Islet precursor cell (in vitro differentiated cells): ENCODE measurements at regions not wholly inside any gene's neighbourhood (a gene's known extent, or its start where the extent isn't known, plus 50 kb on each side); places are given as distances from the start of the nearest gene placed in this dataset.
"Not testable (repeated sequence)": the region's sequence is repeated elsewhere in the genome, so short reads cannot be mapped to it uniquely, and the experiment has no call there.

Experiments used
- DNase-seq: peaks from one replicate; pipeline ENCODE4 v3.0.0-alpha.2; 2018

DNA sequence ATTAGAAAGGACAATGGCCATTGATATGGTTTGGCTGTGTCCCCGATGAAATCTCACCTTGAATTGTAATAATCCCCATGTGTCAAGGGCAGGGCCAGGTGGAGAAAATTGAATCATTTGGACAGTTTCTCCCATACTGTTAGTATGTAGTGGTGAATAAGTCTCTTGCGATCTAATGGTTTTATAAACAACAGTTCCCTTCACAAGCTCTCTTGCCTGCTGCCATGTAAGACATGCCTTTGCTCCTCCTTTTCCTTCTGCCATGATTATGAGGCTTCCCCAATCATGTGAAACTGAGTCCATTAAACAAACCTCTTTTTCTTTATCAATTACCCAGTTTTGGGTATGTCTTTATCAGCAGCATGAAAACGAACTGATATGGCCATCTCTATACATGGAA, 302.7 kb downstream of the SFMBT2 start:
- no peak for DNase-seq

DNA sequence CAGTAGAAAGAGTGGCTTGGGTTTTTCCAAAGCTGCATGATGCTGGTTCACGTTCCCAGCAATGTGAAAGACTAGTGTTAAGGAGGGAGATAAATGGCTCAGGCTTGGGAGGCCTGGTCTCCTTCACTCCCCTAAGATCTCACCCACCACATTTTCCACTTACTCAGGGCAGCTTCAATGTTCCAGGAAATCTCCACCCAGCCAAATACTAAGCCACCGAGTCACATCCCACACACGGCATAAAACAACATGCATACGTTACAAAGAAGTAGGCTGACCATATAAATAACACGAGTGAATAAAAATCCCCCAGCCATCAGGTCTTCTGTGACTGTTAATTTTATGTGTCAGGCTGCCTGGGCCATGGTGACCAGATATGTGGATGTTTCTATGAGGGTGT, 303.5 kb downstream of the SFMBT2 start:
- no peak for DNase-seq

DNA sequence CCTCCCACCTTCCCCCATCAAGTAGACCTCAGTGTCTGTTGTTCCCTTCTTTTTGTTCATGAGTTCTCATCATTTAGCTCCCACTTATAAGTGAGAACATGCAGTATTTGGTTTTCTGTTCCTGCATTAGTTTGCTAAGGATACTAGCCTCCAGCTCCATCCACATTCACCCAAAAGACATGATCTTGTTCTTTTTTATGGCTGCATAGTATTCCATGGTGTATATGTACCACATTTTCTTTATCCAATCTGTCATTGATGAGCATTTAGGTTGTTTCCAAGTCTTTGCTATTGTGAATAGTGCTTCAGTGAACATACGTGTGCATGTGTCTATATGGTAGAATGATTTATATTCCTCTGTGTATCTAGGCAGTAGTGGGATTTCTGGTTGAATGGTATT, 306.5 kb downstream of the SFMBT2 start:
- DNase-seq: not testable (repeated sequence)

DNA sequence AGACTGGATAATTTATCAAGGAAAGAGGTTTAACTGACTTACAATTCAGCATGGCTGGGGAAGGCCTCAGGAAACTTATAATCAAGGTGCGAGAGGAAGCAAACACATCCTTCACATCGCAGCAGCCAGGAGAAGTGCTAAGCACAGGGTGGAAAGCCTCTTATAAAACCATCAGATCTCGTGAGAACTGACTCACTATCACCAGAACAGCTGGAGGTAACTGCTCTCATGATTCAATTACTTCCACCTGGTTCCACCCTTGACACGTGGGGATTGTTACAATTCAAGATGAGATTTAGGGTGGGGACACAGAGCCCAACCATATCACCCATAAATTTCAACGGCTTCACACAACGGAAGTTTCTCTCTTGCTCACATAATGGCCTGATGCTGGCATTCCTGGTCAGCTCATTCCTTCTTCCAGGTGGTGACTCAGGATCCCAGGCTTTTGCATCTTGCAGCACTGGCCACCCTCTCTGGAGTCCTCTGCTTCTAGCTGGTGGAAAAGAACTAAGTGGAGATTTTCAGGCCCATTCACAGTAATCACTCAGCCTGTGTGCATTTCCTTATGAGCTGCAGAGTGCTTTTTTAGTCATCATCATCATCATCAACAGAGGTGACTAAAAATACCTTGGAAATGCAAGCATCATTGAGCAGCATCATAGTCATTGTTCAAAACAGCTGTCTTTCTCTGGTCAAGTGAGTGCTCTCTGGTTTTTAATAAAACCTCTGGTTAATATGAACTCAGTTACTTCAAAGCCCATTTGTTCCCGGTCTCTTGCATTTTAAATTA, 308.1 kb downstream of the SFMBT2 start:
- no peak for DNase-seq

DNA sequence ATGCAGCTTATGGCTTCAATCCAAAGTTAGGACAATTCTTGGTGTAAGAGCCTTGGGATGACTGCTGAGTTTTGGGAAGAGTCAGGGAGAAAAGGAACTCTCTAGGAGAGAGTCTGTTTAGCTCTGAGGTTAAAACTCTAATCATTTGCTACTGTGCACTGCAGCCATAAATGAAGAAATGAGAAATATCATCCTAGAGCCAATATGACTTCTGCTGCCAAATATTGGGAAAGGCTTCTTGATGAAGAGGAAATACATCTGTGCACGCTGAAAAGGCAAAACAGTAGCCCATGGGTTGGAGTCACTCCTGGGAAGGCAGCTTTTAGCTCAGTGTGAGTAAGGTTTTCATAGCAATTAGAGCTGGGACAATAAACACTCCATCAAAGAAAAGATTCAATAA, 308.8 kb downstream of the SFMBT2 start:
- DNase-seq: no peak

DNA sequence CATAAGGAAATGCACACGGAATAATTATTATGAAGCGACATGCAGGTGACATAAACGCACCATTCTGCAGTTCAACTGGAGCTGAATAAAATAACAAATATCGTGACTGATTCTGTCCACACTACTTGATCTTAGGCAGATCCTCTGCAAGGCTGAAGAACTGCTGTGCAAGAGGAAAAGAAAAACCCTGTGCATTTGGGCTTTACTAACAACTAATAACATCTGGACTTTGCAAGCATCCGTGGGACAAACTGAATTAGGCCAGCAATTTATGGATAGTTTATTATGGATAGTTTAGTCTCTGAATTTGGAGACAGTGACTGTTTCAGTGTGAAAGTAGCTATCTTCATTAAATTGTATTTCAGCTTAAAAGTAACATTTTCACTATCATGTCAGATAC, 309.4 kb downstream of the SFMBT2 start:
- no peak for DNase-seq

DNA sequence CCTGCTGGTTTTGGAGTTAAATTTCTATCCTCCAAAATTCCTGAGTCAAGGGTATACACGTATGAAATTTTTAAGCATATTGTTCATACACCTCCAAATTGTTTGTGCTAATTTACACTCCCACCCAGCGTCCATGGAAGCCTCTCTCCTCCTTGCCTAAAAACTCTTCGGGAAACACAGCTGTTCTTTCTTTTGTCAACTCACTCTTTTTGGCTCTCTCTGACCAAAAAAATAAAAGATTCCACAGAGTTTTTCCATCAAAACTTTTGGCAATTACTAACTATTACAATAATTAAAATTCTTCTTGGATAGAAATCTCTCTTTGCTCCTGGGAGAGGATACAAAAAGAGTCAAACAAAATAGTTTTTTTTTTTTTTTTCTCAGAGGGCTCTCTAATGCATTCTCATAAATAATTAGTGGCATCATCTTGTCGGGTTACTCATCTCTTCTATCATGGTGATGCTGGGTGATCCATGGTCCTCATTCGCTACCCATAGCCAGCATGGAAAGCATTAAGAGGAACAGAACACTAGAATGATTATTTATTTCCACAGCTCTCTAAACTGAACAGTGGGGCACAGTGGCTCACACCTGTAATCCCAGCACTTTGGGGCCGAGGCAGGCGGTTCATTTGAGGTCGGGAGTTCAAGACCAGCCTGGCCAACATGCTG, 310.7 kb downstream of the SFMBT2 start:
- no peak for DNase-seq

DNA sequence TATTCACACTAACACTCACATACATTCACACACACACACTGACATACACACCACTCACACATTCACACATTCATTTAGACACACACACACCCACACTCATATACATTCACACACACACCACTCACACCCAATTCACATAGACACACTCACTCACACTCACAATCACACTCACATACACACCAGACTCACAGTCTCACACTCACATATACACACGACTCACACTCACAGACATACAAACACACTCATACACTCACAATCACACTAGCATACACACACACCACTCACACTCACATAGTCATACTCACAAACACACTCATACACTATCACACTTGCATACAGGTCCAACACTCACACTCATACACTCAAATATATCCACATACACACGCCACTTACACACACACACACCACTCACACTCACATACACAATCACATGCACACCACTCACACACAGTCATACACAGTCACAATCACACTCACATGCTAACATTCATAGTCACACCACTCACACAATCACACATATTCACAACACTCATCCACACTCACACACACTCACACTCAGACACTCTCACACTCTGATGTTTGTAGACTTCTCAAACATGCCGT, 312.6 kb downstream of the SFMBT2 start:
- DNase-seq: no peak

DNA sequence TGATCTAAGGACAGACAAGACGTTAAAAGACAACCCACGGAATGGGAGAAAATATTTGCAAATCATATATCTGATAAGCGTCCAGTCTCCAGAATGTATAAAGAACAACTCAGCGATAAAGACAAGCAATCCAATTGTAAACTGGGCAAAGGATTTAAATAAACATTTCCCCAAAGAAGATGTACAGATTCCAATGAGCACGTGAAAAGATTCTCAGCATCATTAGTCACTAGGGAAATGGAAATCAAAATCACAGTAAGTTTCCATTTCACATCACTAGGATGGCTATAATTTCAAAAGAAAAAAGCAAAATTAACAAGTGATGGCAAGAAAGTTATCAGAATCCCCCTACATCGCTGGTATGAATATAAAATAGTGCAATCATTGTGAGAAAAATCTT, 316.1 kb downstream of the SFMBT2 start:
- DNase-seq: no peak

DNA sequence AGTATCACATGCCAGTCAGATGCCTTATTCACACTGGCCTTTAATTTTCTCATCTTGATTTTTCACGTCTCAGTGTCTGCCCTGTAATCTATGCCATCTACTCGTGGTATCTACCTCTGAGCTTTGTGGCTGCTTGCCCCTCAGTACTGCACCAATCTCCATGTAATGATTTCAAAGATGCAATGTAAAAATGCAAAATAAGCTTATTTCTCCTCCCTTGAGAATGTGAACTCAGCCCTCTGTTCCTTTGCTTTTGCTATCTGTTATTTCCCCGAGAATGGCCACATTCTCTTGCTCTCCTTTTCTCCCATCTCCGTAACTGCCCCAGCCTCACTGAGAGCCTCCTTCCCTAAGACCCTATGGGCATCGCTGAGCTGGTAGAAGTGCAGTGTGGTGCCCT, 317.5 kb downstream of the SFMBT2 start:
- no peak for DNase-seq

DNA sequence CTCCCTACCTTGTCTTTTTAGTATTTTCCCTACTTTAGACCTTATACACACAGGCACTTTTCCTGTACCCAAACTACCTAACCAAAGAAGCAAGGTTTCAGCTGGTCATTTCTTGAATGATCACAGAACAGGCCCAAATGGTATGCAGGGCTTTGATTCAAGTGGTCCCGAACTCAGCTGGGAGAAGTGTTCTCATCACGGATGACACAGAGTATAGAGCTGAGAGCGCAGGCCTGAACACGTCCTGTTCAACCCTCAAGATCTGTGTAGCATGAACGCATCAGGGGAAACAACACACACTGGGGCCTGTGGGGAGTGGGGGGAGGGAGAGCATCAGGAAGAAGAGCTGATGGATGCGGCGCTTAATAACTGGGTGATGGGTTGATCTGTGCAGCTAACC, 318.2 kb downstream of the SFMBT2 start:
- no peak for DNase-seq

DNA sequence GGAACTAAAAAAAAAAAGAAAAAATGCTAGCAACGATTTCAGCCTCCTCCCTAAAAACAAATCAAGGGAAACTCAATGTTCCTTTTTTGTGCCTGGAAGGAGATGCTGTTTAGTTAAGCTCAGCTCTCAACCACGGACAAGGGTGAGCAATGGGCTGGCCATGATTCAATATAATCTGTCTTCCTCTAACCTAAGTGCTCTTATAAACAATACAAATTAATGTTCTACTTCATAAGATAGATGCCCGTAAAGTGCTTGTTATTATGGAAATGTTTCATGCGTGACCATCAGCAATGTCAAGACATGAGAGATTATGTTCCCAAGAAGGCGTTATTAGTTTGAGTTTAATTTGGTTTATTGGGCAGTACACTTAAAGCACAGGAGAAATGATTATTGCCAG, 320.3 kb downstream of the SFMBT2 start:
- DNase-seq: no peak

DNA sequence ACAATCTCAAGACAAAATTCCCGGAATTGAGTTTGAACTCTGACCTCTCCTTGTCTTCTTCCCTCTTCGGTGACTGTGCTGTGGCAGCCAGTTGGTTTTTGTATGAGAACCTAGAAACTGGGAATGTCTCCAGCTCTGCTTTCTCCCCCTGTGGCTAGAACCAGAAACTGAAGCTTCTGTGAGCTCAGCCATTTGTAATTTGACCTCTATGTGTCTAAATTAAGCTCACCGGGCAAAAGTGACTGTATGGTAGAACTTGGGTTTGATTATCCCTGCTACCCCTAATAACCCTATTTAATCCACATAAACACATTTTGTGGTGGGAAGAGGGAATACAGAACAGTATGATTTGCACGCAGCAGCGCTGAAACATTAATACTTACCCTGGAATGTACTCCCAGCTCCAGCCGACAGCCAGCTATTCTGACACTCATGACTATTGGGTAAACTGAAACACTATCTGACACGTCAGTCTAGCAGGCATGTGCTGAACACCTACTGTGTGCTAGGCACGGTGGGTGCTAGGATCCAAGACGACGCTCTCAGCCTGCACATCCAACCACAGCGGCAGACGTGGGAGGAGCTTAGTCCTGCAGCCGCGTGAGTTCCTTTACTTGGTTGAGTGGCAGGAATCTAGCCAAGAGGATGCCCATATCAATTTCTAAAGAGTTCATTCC, 324.8 kb downstream of the SFMBT2 start:
- DNase-seq: peak; percentile 60

DNA sequence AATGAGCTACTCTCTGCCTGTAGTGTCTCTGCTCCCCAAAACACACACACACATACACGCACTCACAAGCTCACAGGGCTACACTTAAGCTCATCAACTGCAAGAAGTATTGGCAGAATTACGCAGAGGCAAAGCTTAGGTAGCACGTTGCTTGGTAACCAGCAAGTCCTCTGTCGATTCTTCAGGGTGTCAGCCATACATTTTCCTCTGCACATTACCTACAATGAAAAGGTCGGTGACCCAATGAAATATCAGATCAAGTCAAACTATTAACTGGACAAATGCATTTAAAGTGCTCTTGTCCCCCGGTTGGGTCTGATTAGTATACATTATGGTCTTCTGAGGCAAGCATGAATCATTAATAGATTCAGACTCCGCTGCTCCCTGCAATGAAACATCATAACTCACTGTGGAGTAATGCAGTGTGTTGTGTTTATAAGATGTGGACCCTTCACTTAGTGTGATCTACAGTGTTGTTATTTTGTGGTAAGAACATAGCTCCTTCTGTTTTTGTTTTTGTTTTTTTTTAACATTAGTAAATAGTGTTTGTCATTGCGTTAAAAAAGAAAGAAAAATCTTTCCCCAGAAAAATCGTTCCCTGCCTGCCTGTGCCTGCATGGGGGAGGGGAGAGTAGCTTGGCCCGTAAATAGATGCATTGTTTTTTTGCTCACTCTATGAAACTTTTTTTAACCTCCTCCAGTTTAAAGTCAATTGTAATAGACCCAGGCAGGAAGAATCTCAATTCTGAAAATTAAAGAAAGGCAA, 325.5 kb downstream of the SFMBT2 start:
- no peak for DNase-seq

DNA sequence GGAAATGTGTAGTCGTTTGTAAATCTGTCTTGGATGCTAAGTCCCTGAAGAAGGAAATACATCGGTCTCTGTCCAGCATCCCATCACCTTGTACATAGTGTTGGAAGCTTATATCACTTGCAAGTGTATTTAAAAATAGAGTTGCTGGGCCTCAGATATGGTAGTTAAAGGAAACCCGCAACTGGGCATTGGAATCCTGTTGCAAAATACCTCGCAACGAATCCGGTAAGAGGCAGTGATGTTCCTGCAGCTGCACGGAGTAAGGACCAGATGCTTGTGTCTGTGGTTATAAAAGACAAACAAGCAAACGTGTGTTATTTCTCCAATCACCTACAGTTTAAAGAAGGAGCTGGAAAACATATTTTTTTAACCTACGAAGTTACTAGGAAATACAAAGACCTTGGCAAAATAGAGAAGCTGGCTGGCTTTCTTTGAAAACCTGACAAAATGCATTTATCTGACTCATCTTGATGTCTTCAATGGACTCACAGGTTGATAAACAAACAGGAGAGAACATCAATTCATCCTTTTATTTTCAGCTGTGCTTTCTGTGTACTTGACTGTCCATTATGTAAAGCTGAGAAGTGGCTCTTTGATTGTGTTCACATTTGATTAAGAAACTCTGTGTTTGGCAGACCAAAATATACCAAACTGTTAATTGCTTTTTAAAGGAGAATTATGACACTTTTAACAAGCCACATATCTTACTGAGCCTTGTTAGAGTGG, 326.4 kb downstream of the SFMBT2 start:
- DNase-seq: no peak

DNA sequence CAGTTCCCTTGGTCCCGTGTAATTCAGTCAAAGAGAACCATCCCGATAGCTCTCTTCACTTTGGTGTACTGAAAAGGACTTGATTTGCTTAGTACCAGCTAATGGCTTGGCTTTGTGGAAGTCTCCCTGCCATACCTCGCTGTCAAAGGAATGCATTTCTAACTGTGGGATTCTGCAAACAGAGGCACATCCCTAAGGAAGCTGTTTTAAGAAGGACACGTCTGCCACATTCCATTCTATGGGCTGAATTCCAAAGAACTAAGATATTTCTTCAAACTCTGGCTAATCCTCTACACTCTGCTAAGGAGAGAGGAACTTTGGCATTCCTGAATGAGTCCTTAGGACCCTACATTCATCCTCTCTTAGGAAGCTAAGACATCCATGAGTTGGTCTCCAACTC, 327.9 kb downstream of the SFMBT2 start:
- no peak for DNase-seq

DNA sequence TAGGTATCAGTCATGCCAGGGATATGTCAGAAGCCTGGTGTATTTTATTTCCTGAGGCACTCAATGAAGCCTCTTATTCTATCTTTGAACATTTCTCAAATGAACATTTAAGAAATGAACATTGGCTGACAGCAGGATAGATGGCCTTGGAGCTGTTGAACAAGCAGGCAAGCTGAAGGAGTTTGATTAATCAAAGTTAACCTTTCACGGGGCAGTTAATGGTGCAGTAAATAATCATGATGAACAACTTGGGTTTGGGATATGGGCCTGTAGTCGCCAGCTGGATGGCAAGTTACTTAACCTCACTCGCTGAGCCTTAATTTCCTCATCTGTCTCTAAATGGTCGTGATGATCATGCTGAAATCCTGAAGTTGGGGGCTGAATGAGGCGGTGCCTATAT, 333.0 kb downstream of the SFMBT2 start:
- no peak for DNase-seq

DNA sequence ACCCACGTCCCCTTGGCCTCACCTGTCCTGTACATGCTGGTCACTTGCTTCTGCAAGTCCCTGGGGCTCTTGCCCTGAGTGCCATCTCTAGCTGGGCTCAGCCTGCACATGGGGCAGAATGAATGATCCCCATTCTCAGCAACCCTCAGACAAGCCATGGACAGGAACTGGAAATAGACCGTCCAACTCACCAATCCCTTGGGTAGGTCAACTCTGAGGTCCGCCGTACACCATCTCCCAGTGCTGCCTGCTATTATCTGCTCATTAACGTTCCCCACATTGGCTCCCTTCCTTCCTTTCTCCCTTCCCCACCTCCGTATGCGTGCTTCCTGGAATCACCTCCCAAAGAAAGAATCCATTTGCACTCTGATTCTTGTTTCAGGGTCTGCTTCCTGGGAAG, 335.0 kb downstream of the SFMBT2 start:
- no peak for DNase-seq

DNA sequence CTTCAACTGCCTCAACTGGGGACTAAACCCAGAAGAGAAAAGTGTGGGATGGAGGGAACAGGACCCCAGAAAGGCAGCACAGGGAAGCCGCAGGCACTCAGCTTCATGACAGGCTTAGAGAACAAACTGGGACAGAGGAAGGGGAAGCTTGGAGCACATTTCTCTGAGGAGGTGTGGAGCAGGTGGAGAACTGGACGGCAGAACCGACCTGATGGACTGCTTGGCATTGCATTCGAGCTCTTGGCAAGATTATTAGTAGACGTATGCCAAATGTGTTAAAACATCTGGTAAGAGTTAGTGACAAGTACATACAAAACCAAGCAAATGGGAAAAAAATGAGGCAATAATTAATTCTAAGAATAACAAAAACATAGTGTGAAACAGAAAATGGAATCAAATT, 335.7 kb downstream of the SFMBT2 start:
- DNase-seq: no peak

DNA sequence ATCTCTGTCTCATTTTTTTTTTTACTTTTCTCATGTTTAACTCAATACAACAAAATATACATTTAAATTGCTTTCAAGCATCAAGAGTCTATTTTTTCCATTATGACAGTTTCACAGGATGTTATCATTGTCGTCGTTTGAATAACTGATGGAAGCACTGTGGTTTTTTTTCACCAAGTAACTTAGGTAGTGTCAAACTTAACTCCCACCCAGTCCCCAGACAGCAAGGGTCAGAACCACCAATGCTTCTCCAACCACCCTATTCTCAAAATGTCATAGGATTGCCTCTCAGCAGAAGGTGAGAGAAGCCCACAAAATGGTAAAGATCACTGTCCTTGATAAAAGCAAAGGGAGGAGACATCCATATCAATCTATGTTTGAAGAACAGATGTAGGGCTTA, 339.4 kb downstream of the SFMBT2 start:
- no peak for DNase-seq

DNA sequence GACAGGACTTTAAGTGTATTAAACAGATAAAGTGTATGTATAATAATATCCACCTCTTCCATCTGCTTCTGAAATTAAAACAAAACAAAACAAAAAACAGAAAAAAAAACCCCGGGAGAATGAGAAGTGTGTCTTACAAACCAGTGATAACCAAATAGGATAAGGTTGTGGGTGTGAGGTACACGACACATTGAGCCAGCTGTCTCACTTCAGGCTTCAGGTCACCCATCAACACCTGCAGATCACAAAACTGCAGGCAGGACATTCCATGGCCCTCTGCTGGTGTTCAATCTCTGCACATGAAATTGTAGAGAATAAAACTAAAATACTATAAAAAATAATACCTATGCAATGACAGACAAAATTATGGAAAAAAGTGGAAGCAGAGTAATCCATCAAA, 339.9 kb downstream of the SFMBT2 start:
- DNase-seq: no peak

DNA sequence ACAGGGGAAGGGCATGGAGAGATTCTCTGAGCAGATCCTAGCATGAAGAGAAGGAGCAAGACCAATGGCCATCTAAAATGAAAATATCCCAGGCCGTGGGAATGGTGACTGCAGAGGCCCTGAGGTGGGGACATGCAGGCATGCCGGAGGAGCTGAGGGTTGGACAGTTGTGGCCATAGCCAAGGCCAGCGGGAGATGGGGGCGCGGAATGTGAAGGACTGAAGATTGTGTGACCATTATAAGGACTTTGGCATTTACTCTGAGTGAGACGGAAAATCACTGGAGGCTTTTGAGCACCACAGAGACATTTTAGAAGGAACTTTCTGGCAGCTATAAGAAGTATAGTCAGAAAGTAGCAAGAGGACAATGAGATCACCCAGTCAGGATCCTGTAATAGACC, 341.1 kb downstream of the SFMBT2 start:
- DNase-seq: no peak
